HG03575 (cell line): ENCODE measurements at regions not wholly inside any gene's neighbourhood (a gene's known extent, or its start where the extent isn't known, plus 50 kb on each side); places are given as distances from the start of the nearest gene placed in this dataset.

Experiments
- ATAC-seq: cut with Tn5 transposase; IDR thresholded peaks from one replicate; pipeline ENCODE4 v1.9.1; 2021; ENCODE audit not compliant: unreplicated experiment, insufficient number of reproducible peaks, low FRiP score; ENCODE audit errors: extremely low read depth

- no peak for ATAC-seq
Observed at GRCh38 chr6:141326426-141326825, 806.3 kb upstream of the GJE1 start.

DNA sequence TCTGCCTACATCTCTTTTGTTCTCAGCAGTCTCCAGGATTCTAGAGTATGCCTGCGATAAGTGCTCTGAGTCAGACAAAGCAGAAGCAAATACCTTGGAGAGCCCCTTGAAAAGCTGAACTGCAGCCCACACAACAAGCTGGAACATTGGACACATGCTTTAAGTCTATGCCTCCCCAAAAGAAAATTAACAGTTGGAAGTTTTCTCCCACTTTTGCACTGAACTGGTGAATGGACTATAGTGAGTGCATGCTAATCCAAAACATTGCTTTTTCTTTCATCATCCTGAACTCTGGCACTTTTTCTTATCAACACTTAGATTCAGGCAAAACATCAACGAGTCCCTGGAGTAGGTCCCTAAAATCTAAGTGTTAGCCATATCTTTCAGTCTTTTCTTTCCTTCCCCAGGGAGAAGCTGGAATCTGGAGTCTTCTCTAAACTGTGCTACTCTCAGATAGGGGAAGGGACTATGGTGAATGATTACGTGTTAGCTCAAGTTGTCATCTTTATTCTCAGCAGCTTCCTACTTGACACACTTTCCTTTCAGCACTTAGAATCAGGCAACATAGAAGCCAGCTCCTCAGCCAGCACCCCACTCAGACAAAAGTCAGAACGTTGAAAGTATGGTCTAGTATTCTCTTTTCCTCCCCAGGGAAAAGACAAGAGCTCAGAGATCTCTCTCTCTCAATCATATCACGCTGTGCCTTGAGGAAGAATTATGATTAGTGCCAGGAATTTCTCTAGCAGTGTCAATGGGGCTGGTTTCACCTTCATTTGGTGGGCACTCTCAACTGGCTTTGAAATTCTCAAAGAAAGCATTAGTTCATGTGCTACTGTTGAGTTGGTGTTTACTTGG, 811.0 kb upstream of the GJE1 start:
- no peak for ATAC-seq

GRCh38 chr6:141316236-141316635, 816.5 kb upstream of the GJE1 start:
- no peak for ATAC-seq

DNA sequence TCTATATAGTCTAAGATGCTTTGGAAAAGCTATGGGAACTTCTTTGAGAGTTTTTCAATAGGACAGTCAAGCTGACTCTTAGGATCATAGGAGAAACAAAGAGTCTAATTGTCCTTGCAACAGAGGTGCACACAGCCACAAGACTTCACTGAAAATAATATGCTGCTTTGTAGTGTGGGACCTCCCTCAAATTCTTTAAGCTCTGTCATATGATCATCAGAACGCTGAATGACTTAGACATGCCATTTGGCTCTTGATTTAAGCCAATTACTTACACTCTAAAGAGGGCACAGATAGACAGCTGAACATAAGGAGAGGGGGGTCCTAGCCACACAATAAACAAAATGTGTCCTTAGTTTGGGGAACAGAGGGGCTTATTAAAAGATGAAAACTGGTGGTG, 818.7 kb upstream of the GJE1 start:
- ATAC-seq = no peak

- no peak for ATAC-seq
Observed at GRCh38 chr6:141309295-141309694, 823.4 kb upstream of the GJE1 start.

- ATAC-seq = no peak
Observed at GRCh38 chr6:141307309-141307998, 825.3 kb upstream of the GJE1 start.

GRCh38 chr6:141303907-141304306, 828.8 kb upstream of the GJE1 start:
- no peak for ATAC-seq

GRCh38 chr6:141301779-141302178, 830.9 kb upstream of the GJE1 start:
- ATAC-seq = no peak

DNA sequence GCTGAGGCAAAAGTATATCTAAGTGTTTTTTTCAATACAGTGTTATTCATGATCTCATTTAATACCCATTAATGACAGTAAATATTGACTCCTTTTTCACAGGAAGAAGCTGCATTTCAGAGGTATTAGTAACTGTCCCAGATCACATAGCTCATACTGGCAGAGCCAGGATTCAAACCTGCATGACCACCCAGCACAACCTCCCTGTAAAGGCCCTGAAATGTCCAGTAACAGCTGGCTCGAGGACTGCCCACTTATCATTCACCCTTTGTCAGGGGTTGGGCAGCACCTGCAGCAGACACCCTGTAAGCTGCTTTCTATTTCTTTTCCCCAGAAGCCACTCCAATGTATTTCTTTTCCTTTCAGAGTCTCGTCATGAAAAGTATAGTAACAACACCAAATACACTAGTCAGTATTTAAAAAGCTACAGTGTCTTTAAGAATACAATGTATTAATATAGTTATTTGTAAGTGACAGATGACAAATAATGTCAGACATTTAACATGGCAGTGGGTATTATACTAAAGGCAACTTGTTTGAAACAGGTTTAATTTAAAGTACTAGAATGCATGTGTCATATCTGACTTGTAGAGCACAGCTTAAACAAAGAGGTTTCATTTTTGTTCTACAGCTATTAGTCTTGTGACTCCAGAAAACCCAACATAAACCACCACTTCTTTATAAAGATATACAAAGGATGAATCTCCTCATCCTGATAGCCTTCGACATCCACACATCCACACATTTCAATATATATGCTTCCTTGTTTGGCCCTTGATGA, 841.6 kb upstream of the GJE1 start:
- ATAC-seq = no peak

- ATAC-seq = no peak
Observed at GRCh38 chr6:141288947-141289346, 843.8 kb upstream of the GJE1 start.

DNA sequence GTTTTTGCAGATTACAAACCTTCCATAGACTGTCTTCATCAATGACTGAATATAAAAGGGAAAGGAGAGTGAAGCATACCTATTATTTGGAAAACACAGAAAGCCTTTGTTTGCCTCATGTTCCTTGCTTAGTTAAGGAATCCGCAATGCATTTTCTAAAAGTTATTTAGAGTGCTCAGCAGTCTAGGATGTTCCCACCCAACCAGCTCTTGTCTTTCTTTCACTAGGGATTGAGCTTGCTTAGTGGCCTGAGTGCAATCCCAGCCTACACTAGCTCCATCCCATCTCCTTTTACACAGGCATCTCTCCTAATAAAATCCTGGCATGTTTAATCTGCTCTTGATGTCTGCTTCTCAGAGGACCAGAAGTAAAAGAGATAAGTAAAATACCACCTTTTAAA, 850.5 kb upstream of the GJE1 start:
- no peak for ATAC-seq

DNA sequence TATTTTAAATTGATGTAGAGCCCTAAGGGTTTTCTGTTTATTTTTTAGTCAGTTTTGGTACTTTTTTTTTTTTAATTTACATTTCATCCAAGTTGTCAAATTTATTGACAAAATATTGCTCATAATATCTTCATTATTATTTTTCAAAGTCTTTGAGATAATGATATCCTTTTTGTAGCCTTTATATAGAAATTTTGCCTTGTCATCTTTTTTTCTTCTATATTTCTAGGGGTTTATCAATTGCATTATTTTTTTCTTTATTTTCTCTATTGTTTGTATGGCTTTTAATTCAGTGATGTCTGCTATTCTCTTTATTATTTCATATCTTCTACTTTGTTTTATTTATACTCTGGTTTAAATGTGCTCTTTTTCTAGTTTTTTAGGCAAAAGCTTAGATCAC, 863.0 kb upstream of the GJE1 start:
- ATAC-seq = no peak

DNA sequence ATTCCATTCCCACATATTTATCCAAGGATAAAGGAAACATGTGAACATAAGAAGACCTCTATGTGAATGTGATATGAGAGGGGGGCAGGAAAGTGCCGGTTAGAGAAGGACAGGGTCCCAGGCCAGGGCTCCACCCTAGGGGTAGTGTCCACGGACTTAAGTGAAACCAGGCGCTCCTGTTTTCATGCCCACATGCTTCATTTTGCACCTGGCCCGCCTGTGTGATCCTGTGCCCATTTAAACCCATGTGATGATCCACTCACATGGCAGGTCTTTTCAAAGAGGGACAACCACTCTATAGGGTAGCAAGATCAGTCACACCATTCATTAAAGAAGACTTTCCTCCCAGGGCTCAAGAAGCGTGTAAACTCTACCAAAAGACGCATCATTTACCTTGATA, 865.3 kb upstream of the GJE1 start:
- no peak for ATAC-seq

DNA sequence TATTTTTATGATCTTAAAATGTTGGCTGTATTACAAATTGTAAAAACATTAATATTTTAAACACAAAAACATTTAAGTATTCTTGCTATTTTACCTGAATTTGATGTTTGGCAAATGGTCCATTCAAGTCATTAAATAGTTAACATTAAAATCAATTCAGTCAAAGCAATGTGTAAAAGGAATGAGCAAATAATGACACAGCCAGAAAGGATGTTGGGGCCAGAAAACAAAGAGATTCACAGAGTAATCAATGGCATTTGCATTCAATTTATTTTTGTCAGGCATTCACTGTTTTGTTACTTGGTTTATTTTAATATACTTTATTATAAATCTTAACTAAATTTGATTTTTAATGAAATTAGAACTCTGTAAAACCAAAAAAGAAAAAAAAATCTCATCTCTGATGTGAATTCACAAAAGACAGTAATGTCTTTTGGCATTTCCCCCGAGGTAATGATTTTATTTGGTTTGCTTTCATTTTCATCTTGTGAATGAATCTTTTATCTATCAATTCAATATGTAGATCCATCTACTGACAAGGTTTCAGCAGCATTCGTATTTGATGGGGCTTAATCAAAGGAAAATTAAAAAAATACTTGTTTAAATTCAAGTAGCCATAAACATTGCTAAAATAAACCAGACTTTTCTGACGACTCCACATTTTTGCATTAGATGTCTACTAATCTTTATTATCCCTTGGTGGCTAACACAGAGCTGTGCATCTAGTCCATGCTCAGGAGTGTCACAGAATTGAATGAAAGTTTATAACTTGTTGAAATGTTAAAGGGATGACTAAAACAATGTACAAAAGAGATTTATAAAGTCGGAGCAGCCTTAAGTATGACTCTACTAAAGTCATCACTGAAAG, 866.7 kb upstream of the GJE1 start:
- ATAC-seq = no peak

DNA sequence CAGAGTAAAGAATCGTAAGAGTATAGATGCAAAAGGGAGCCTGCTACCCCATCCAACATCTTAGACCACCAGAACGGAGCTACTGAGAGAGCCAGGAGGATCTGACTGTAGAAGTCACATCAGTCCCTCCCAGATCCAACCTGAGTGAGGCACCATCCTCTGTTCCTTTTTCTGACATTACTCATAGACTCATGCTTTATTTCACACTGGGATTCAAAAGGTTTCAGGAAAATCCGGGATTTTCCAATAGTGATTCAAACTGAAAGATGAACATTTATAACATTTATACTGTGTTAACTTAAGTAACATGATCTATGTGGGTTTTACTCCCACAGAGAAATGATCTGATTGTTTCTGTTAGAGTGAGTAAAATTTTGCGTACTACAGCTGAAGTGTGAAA, 868.6 kb upstream of the GJE1 start:
- ATAC-seq = no peak

GRCh38 chr6:141261672-141262060, 871.1 kb upstream of the GJE1 start:
- no peak for ATAC-seq

- ATAC-seq = no peak
Observed at GRCh38 chr6:141261016-141261671, 871.6 kb upstream of the GJE1 start.

DNA sequence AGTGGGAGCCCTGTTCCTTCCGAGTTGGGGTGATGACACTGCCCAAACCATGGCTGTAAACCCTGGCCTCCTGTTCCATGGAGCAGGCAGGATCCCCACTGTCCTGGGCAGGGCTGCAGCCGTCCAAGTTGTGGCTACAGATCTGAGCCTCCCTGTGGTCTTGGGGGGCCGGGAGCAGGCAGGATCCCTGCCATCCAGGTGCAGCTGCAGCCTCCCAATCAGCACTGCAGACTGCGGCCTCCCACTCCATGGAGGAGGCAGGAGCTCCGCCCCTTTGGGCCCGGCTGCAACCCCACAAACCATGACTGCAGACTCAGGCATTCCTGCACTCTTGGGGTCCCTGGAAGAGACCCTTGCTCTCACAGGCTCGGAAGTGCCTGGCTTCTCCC, 872.1 kb upstream of the GJE1 start:
- no peak for ATAC-seq

DNA sequence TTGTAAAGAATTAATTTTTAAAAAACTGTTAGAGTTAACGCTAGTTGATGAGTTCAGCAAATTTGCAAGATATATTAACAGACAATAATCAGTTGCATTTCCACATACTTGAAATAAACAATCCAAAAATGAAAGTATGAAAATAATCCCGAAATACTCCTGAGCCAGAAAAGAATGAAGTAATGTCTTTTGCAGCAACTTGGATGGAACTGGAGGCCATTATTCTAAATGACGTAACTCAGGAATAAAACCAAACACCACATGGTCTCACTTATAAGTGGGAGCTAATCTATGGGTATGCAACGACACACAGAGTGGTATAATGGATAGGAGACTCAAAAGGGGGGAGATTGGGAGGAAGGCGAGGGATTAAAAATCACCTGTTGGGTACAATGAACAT, 872.9 kb upstream of the GJE1 start:
- no peak for ATAC-seq
